ENCODE measurements at regions not wholly inside any gene's neighbourhood (a gene's known extent, or its start where the extent isn't known, plus 50 kb on each side); places are given as distances from the start of the nearest gene placed in this dataset.

DNA sequence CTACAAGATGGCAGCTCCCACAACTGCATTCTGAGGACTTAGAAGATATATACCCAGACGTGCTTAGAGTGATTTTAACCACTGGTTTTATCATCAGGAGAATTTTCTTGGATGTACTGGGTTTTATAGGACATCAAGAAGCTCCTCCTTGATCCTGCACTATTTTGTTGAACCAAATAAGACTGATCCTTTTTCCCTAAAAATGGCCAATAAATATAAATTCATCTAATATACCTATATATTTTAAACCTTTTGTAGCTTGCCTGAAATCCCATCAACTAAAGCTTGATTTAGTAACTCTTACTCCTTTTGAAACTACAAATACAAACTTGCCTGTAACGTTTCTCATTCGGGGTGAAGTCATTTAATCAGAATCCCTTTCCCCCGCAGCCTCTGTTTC, 849.4 kb upstream of the ADAMTS5 start:
- Mint-ChIP-seq H3K4me1 (no peaks in the 10 kb centered on the region), H3K27ac (no peak overlapping the region), H3K9me3 (no peaks in the 10 kb centered on the region), H3K27me3 (ENCODE audit: insufficient read depth) (no peaks in the 10 kb centered on the region), H3K36me3 (ENCODE audit: low read depth) (no peaks in the 10 kb centered on the region), H3K4me3 (no peak overlapping the region)
- Histone ChIP-seq H3K27ac (ENCODE audit: low read depth, low read length) (no peak overlapping the region), H3K9ac (ENCODE audit: extremely low read depth, low read length, poor library complexity, severe bottlenecking) (no peak overlapping the region), H3K27me3 (ENCODE audit: control insufficient read depth, insufficient read depth, low read length, poor library complexity, severe bottlenecking) (no peaks in the 10 kb centered on the region), H3K4me3 (ENCODE audit: low read length) (no peak overlapping the region), H3K4me1 (ENCODE audit: control insufficient read depth, insufficient read depth, low read length) (no peaks in the 10 kb centered on the region), H3K9me3 (ENCODE audit: control insufficient read depth, low read length) (no peaks in the 10 kb centered on the region), H3K36me3 (ENCODE audit: control insufficient read depth, insufficient read depth, low read length) (no peaks in the 10 kb centered on the region)
- 87 to 100% methylated on average over 1 to 4 of the region's 4 CpGs for WGBS, 2 experiments (ENCODE audit: insufficient coverage in 1 of 2, insufficient read length in 1 of 2)
- TF ChIP-seq, protein P1, sequence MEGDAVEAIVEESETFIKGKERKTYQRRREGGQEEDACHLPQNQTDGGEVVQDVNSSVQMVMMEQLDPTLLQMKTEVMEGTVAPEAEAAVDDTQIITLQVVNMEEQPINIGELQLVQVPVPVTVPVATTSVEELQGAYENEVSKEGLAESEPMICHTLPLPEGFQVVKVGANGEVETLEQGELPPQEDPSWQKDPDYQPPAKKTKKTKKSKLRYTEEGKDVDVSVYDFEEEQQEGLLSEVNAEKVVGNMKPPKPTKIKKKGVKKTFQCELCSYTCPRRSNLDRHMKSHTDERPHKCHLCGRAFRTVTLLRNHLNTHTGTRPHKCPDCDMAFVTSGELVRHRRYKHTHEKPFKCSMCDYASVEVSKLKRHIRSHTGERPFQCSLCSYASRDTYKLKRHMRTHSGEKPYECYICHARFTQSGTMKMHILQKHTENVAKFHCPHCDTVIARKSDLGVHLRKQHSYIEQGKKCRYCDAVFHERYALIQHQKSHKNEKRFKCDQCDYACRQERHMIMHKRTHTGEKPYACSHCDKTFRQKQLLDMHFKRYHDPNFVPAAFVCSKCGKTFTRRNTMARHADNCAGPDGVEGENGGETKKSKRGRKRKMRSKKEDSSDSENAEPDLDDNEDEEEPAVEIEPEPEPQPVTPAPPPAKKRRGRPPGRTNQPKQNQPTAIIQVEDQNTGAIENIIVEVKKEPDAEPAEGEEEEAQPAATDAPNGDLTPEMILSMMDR (conservative IDR thresholded peaks at IDR 0.05) = no peak
- no peak for DNase-seq

DNA sequence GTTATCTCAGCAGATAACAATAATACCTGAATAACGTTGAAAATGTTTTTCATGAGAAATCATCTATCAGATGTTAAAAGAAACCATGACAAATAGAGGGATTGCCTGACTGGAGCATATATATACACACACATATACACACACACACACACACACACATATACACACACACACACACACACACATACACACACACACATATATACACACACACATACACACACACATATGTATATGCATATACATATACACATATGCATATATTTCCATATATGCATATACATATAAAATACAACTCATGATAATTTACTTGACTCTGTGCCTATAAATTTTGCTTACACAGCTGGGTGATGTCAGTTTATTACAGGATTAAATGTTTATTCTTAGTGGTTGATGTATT, 847.3 kb upstream of the ADAMTS5 start:
- Mint-ChIP-seq H3K4me1 (no peaks in the 10 kb centered on the region), H3K36me3 (ENCODE audit: low read depth) (no peaks in the 10 kb centered on the region), H3K4me3 (no peak overlapping the region), H3K27ac (no peak overlapping the region), H3K9me3 (no peaks in the 10 kb centered on the region), H3K27me3 (ENCODE audit: insufficient read depth) (no peaks in the 10 kb centered on the region)
- no peak overlapping the region for H3K4me3 ChIP-seq (ENCODE audit: low read length)
- H3K9ac ChIP-seq (ENCODE audit: extremely low read depth, low read length, poor library complexity, severe bottlenecking) = no peak overlapping the region
- H3K27ac ChIP-seq (ENCODE audit: low read depth, low read length) = no peak overlapping the region
- TF ChIP-seq, protein P1 (conservative IDR thresholded peaks at IDR 0.05) = no peak
- no peak for DNase-seq
- no peaks in the 10 kb centered on the region for H3K27me3 ChIP-seq (ENCODE audit: control insufficient read depth, insufficient read depth, low read length, poor library complexity, severe bottlenecking)
- H3K9me3 ChIP-seq (ENCODE audit: control insufficient read depth, low read length) = no peaks in the 10 kb centered on the region
- H3K4me1 ChIP-seq (ENCODE audit: control insufficient read depth, insufficient read depth, low read length) = no peaks in the 10 kb centered on the region
- 100% methylated on average over 1 of the region's 1 CpG; no CpG with 5 or more reads in 1 of the 2 experiments for WGBS, 2 experiments (ENCODE audit: insufficient coverage in 1 of 2, insufficient read length in 1 of 2)
- no peaks in the 10 kb centered on the region for H3K36me3 ChIP-seq (ENCODE audit: control insufficient read depth, insufficient read depth, low read length)

DNA sequence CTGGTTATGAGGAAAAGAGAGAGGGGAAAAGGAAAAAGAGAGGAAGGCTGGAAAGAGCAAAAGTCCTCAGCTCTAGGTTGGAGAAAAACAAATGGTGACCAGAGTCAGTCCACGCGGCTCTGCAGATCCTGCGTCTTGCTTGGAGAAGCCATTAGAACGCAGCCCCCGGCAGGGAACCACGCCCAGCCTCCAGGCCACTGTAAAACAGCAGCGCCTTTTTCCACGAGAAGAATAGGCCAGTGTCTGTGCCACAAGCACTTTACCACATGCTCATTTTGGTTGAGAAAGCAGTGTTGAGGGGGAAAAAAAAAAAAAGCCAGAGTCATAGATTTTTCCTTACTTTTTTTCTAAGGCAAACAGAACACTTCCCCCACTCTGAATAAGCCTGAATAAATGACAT, 846.9 kb upstream of the ADAMTS5 start:
- H3K9me3 ChIP-seq (ENCODE audit: control insufficient read depth, low read length) = no peaks in the 10 kb centered on the region
- H3K4me3 ChIP-seq (ENCODE audit: low read length) = no peak overlapping the region
- Mint-ChIP-seq H3K4me3 (no peak overlapping the region), H3K27ac (no peak overlapping the region), H3K9me3 (no peaks in the 10 kb centered on the region), H3K27me3 (ENCODE audit: insufficient read depth) (no peaks in the 10 kb centered on the region), H3K36me3 (ENCODE audit: low read depth) (no peaks in the 10 kb centered on the region), H3K4me1 (no peaks in the 10 kb centered on the region)
- no peak for DNase-seq
- TF ChIP-seq, protein P1 (conservative IDR thresholded peaks at IDR 0.05) = no peak
- 91 to 100% methylated on average over 3 to 8 of the region's 8 CpGs for WGBS, 2 experiments (ENCODE audit: insufficient coverage in 1 of 2, insufficient read length in 1 of 2)
- H3K27ac ChIP-seq (ENCODE audit: low read depth, low read length) = no peak overlapping the region
- H3K9ac ChIP-seq (ENCODE audit: extremely low read depth, low read length, poor library complexity, severe bottlenecking) = no peak overlapping the region
- no peaks in the 10 kb centered on the region for H3K36me3 ChIP-seq (ENCODE audit: control insufficient read depth, insufficient read depth, low read length)
- no peaks in the 10 kb centered on the region for H3K4me1 ChIP-seq (ENCODE audit: control insufficient read depth, insufficient read depth, low read length)
- H3K27me3 ChIP-seq (ENCODE audit: control insufficient read depth, insufficient read depth, low read length, poor library complexity, severe bottlenecking) = no peaks in the 10 kb centered on the region

Measured in endodermal cell (in vitro differentiated cells).